ENCODE measurements at regions not wholly inside any gene's neighbourhood (a gene's known extent, or its start where the extent isn't known, plus 50 kb on each side); places are given as distances from the start of the nearest gene placed in this dataset.

- ChIA-PET POLR2A (no interaction called here), CTCF (no interaction called here)
- Histone ChIP-seq H3K36me3 (ENCODE audit: control insufficient read depth in 2 of 2, extremely low read depth in 1 of 2, insufficient read depth in 1 of 2, low read length in 1 of 2) (no peaks in the 10 kb centered on the region), H3K27ac (ENCODE audit: low read length) (no peak overlapping the region), H3K27me3 (replicated peaks in 1 of 2; ENCODE audit: control insufficient read depth in 2 of 2, extremely low read depth in 1 of 2, insufficient read depth in 2 of 2, low read length in 1 of 2) (no peaks in the 10 kb centered on the region), H3K4me1 (ENCODE audit: control insufficient read depth in 1 of 2, extremely low read depth in 1 of 2, insufficient read depth in 2 of 2, low read length in 2 of 2) (no peaks in the 10 kb centered on the region), H3K4me3 (ENCODE audit: control insufficient read depth in 1 of 2, extremely low read depth in 1 of 2, low read length in 1 of 2) (no peak overlapping the region), H3K9me3 (no peaks in the 10 kb centered on the region)
- Mint-ChIP-seq H3K36me3 (no peaks in the 10 kb centered on the region), H3K4me1 (no peaks in the 10 kb centered on the region), H3K27me3 (peaks cover 0 to 6% of the 10 kb centered on the region in 2 donors), H3K9me3 (no peaks in the 10 kb centered on the region), H3K27ac (no peak overlapping the region), H3K4me3 (no peak overlapping the region)
- ATAC-seq (replicated peaks in 1 of 4): no peak
- no peak for DNase-seq
- WGBS (ENCODE audit: insufficient coverage): 79% methylated on average over 3 of the region's 3 CpGs
These were observed 345.4 kb downstream of the ENC1 start for GRCh38 chr5:74295141-74295540.

DNA sequence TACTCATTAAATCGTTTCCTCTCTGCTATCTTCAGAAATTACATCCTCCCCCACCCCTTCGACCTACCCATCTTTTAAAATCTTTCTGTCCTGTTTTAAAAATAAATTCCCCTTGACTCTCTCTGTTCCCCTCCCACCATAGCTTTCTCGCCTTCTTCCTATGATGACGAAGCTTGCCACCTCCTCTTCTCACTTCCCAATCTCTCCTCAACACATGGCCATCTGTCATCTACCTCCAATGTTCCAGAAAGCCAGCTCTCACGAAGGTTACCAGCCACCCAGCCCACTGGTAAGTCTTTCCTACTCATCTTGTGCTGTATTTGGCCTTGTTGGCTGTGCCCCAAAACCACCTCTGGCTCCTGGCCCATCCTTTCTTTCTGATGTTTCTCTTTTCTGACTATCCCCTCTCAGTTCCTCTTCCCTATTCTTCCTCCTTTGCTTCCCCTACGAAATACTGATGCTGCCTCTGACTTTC, 346.3 kb downstream of the ENC1 start:
- no peaks in the 10 kb centered on the region for H3K36me3 ChIP-seq (ENCODE audit: control insufficient read depth in 2 of 2, extremely low read depth in 1 of 2, insufficient read depth in 1 of 2, low read length in 1 of 2)
- ChIA-PET CTCF (no interaction called here), POLR2A (no interaction called here)
- Mint-ChIP-seq H3K9me3 (no peaks in the 10 kb centered on the region), H3K4me3 (no peak overlapping the region), H3K27ac (no peak overlapping the region), H3K36me3 (no peaks in the 10 kb centered on the region), H3K4me1 (no peaks in the 10 kb centered on the region), H3K27me3 (peaks cover 3 to 6% of the 10 kb centered on the region in 2 donors)
- no peaks in the 10 kb centered on the region for H3K4me1 ChIP-seq (ENCODE audit: control insufficient read depth in 1 of 2, extremely low read depth in 1 of 2, insufficient read depth in 2 of 2, low read length in 2 of 2)
- DNase-seq (peak in 1 of 35 experiments; percentile 2), ATAC-seq (replicated peaks in 1 of 4) (no peak)
- H3K27me3 ChIP-seq (replicated peaks in 1 of 2; ENCODE audit: control insufficient read depth in 2 of 2, extremely low read depth in 1 of 2, insufficient read depth in 2 of 2, low read length in 1 of 2): no peaks in the 10 kb centered on the region
- no peaks in the 10 kb centered on the region for H3K9me3 ChIP-seq
- no peak overlapping the region for H3K4me3 ChIP-seq (ENCODE audit: control insufficient read depth in 1 of 2, extremely low read depth in 1 of 2, low read length in 1 of 2)
- WGBS (ENCODE audit: insufficient coverage): 24% methylated on average over 6 of the region's 6 CpGs
- no peak overlapping the region for H3K27ac ChIP-seq (ENCODE audit: low read length)

GRCh38 chr5:74293182-74293581, 347.3 kb downstream of the ENC1 start:
- H3K36me3 Mint-ChIP-seq: no peaks in the 10 kb centered on the region
- Histone ChIP-seq H3K4me3 (ENCODE audit: control insufficient read depth in 1 of 2, extremely low read depth in 1 of 2, low read length in 1 of 2) (no peak overlapping the region), H3K9me3 (no peaks in the 10 kb centered on the region), H3K27me3 (replicated peaks in 1 of 2; ENCODE audit: control insufficient read depth in 2 of 2, extremely low read depth in 1 of 2, insufficient read depth in 2 of 2, low read length in 1 of 2) (no peaks in the 10 kb centered on the region), H3K4me1 (ENCODE audit: control insufficient read depth in 1 of 2, extremely low read depth in 1 of 2, insufficient read depth in 2 of 2, low read length in 2 of 2) (no peaks in the 10 kb centered on the region), H3K36me3 (ENCODE audit: control insufficient read depth in 2 of 2, extremely low read depth in 1 of 2, insufficient read depth in 1 of 2, low read length in 1 of 2) (no peaks in the 10 kb centered on the region), H3K27ac (ENCODE audit: low read length) (no peak overlapping the region)
- WGBS (ENCODE audit: insufficient coverage): 100% methylated on average over 2 of the region's 5 CpGs
- H3K9me3 Mint-ChIP-seq: no peaks in the 10 kb centered on the region
- ATAC-seq (replicated peaks in 1 of 4) (no peak), DNase-seq (no peak)
- H3K4me1 Mint-ChIP-seq: no peaks in the 10 kb centered on the region
- peaks cover 4 to 7% of the 10 kb centered on the region in 2 donors for H3K27me3 Mint-ChIP-seq
- H3K27ac Mint-ChIP-seq: no peak overlapping the region
- POLR2A ChIA-PET: no interaction called here
- H3K4me3 Mint-ChIP-seq: no peak overlapping the region
- CTCF ChIA-PET: no interaction called here

DNA sequence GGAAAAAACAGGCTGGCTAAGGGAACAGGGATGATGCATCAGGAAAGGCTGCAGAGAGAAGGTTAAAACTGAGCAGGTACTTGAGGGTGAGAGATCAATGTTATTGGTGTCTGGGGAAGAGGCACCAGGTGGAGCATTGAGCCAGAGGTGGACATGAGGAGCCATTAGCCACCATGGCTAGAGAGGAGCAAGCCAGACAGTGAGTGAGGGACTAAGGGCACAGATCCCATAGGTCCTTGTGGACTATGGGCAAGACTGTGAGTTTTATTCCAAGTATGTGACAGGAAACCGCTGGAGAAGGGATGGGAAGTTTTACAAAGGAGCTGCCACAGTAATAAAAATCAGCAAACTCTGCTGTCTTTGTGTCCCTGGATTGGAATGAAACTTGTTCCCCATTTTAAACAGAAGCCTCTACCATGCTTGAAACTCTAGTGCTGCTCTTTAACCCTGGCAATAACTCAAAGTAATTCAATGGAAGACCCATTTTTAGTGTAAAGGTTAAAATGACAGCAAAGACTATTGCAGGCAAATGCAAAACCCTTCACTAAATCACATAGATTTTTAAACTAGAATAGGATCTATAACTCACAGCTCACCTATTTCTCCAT, 349.8 kb downstream of the ENC1 start:
- POLR2A ChIA-PET: no interaction called here
- H3K4me3 ChIP-seq (ENCODE audit: control insufficient read depth in 1 of 2, extremely low read depth in 1 of 2, low read length in 1 of 2): no peak overlapping the region
- DNase-seq: no peak
- ATAC-seq (replicated peaks in 1 of 4): no peak
- H3K4me1 Mint-ChIP-seq: no peaks in the 10 kb centered on the region
- no peak overlapping the region for H3K27ac ChIP-seq (ENCODE audit: low read length)
- no peaks in the 10 kb centered on the region for H3K9me3 Mint-ChIP-seq
- CTCF ChIA-PET: no interaction called here
- H3K27me3 ChIP-seq (replicated peaks in 1 of 2; ENCODE audit: control insufficient read depth in 2 of 2, extremely low read depth in 1 of 2, insufficient read depth in 2 of 2, low read length in 1 of 2): no peaks in the 10 kb centered on the region
- H3K36me3 Mint-ChIP-seq: no peaks in the 10 kb centered on the region
- peaks cover 12 to 13% of the 10 kb centered on the region in 2 donors for H3K27me3 Mint-ChIP-seq
- H3K27ac Mint-ChIP-seq: no peak overlapping the region
- no peaks in the 10 kb centered on the region for H3K4me1 ChIP-seq (ENCODE audit: control insufficient read depth in 1 of 2, extremely low read depth in 1 of 2, insufficient read depth in 2 of 2, low read length in 2 of 2)
- no CpG with 5 or more reads among the region's 1 CpG for WGBS (ENCODE audit: insufficient coverage)
- no peaks in the 10 kb centered on the region for H3K36me3 ChIP-seq (ENCODE audit: control insufficient read depth in 2 of 2, extremely low read depth in 1 of 2, insufficient read depth in 1 of 2, low read length in 1 of 2)
- no peak overlapping the region for H3K4me3 Mint-ChIP-seq
- H3K9me3 ChIP-seq: no peaks in the 10 kb centered on the region

GRCh38 chr5:74289691-74290090, 350.8 kb downstream of the ENC1 start:
- CTCF ChIA-PET: interaction anchor here in 1 of 2 donors (0.5 kb wide), 1 partner anchor 19 kb away, joined by 3 read pairs; no protein-coding TSS in a partner anchor
- no peak overlapping the region for H3K4me3 Mint-ChIP-seq

GRCh38 chr5:74289238-74289637, 351.3 kb downstream of the ENC1 start:
- POLR2A ChIA-PET: no interaction called here
- H3K27ac ChIP-seq (ENCODE audit: low read length): no peak overlapping the region
- CTCF ChIA-PET: no interaction called here

More at GRCh38 chr5:74289691-74290090, 350.8 kb downstream of the ENC1 start:
- H3K36me3 Mint-ChIP-seq: no peaks in the 10 kb centered on the region
- H3K27ac Mint-ChIP-seq: no peak overlapping the region
- H3K4me1 Mint-ChIP-seq: no peaks in the 10 kb centered on the region
- Histone ChIP-seq H3K36me3 (ENCODE audit: control insufficient read depth in 2 of 2, extremely low read depth in 1 of 2, insufficient read depth in 1 of 2, low read length in 1 of 2) (no peaks in the 10 kb centered on the region), H3K4me3 (ENCODE audit: control insufficient read depth in 1 of 2, extremely low read depth in 1 of 2, low read length in 1 of 2) (no peak overlapping the region), H3K27me3 (replicated peaks in 1 of 2; ENCODE audit: control insufficient read depth in 2 of 2, extremely low read depth in 1 of 2, insufficient read depth in 2 of 2, low read length in 1 of 2) (no peaks in the 10 kb centered on the region), H3K27ac (ENCODE audit: low read length) (no peak overlapping the region), H3K4me1 (ENCODE audit: control insufficient read depth in 1 of 2, extremely low read depth in 1 of 2, insufficient read depth in 2 of 2, low read length in 2 of 2) (no peaks in the 10 kb centered on the region), H3K9me3 (no peaks in the 10 kb centered on the region)
- no peaks in the 10 kb centered on the region for H3K9me3 Mint-ChIP-seq
- WGBS (ENCODE audit: insufficient coverage): 71% methylated on average over 1 of the region's 1 CpG
- no peak for DNase-seq
- ATAC-seq (replicated peaks in 1 of 4): no peak
- POLR2A ChIA-PET: no interaction called here
- H3K27me3 Mint-ChIP-seq: peaks cover 14 to 15% of the 10 kb centered on the region in 2 donors

More at GRCh38 chr5:74289238-74289637, 351.3 kb downstream of the ENC1 start:
- Histone ChIP-seq H3K27me3 (replicated peaks in 1 of 2; ENCODE audit: control insufficient read depth in 2 of 2, extremely low read depth in 1 of 2, insufficient read depth in 2 of 2, low read length in 1 of 2) (peaks cover 0 to 1% of the 10 kb centered on the region in 2 experiments), H3K4me1 (ENCODE audit: control insufficient read depth in 1 of 2, extremely low read depth in 1 of 2, insufficient read depth in 2 of 2, low read length in 2 of 2) (no peaks in the 10 kb centered on the region), H3K4me3 (ENCODE audit: control insufficient read depth in 1 of 2, extremely low read depth in 1 of 2, low read length in 1 of 2) (no peak overlapping the region), H3K36me3 (ENCODE audit: control insufficient read depth in 2 of 2, extremely low read depth in 1 of 2, insufficient read depth in 1 of 2, low read length in 1 of 2) (no peaks in the 10 kb centered on the region), H3K9me3 (no peaks in the 10 kb centered on the region)
- ATAC-seq (replicated peaks in 1 of 4) (no peak), DNase-seq (no peak)
- WGBS (ENCODE audit: insufficient coverage): no CpG with 5 or more reads among the region's 4 CpGs
- Mint-ChIP-seq H3K4me1 (no peaks in the 10 kb centered on the region), H3K27me3 (peaks cover 18 to 19% of the 10 kb centered on the region in 2 donors), H3K4me3 (no peak overlapping the region), H3K9me3 (no peaks in the 10 kb centered on the region), H3K27ac (no peak overlapping the region), H3K36me3 (no peaks in the 10 kb centered on the region)

Measured in T-cell (primary cell).